CD4-positive, alpha-beta T cell treated with Interleukin-6 at 100 ng/mL for 8 hours (primary cell): ENCODE measurements at regions not wholly inside any gene's neighbourhood (a gene's known extent, or its start where the extent isn't known, plus 50 kb on each side); places are given as distances from the start of the nearest gene placed in this dataset.

ENCODE experiments used
- DNase-seq: peaks from one replicate; pipeline ENCODE4 v3.0.0-alpha.2; 2020; ENCODE audit warnings: mixed read lengths, low spot score

DNA sequence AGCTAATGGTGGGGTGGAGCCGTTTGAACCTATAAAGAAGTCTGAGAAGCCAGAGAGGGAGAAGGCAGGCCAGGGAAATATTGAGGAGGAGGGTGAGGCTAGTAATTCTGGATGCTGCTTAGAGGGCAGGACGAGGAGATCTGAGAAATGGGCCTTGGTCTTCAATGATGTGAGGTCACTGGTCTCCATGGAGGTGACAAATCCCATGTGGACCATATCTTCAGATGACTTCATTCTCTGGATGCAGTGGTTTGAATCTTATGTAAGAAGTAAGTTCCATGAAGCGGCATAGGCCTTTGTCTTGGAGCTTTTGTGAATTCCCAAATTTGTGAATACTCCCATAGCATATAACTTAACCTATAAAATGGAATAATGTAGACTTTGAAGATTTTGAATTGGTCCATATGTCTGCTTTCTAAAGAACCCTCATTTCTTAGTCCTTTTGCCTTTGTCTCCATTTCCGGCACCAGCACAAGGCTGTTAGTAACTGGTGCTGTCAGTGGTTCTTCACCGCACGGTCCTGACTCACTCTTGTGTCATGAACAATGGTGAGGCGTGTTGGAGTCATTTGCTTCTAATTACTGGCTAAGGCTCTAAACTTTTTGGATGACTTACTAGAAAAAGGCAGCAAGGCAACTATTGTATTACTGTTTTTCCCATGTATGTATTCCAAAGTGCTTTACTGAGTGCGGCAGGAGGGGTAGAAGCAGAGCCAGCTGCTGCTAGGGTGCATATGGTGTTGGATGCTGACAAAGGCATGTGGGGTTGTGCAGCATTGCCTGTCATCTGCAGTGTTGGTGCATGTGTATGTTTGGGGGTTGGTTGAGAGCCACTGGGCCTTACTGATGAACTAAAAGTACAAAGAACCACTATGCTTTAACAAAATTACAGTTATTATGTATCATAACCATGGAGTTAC is 279.3 kb upstream of the C2CD4B start:
- DNase-seq, result no peak

- DNase-seq, result no peak
Observed at GRCh38 chr15:62445244-62445643, 280.2 kb upstream of the C2CD4B start.

GRCh38 chr15:62446984-62447383 is 281.9 kb upstream of the C2CD4B start:
- no peak for DNase-seq

- no peak for DNase-seq
Observed at GRCh38 chr15:62447742-62448141, 282.7 kb upstream of the C2CD4B start.

DNA sequence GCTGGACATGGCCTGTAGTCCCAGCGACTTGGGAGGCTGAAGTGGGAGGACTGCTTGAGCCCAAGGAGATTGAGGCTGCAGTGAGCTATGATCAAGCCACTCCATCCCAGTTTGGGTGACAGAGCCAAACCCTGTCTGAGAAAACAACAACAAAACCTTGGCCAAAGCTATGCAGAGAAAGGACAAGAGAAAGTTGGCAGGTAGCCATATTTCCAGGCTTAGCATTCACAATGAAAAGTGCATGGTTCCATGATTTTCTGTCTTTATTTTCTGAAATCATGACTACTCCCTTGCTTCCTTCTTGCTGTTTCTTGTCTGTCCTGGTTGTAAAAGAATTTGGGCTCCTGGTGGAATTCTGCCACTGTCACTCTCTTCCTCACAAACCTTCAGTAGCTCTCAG is 284.6 kb upstream of the C2CD4B start:
- no peak for DNase-seq

DNA sequence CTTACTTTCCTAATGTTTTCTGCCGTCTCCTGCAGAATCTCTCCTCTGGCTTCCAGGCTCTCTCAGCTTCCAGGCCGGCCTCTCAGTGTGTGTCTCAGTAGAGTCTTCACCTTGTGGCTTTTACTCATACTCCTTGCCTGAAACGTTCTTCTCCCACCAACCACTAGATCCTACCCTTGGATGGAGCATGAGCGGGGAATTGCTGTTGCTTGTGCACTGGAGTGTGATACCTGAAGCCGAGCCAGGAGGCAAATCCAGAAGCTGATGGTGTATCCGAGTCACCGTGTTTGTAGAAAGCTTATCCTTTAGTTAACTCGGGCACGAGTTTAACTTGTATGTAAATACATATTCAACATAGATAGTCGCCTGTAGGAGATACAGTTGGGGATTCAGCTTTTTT is 285.0 kb upstream of the C2CD4B start:
- DNase-seq, result no peak

- DNase-seq, result no peak
Observed at GRCh38 chr15:62452026-62452425, 286.9 kb upstream of the C2CD4B start.

DNA sequence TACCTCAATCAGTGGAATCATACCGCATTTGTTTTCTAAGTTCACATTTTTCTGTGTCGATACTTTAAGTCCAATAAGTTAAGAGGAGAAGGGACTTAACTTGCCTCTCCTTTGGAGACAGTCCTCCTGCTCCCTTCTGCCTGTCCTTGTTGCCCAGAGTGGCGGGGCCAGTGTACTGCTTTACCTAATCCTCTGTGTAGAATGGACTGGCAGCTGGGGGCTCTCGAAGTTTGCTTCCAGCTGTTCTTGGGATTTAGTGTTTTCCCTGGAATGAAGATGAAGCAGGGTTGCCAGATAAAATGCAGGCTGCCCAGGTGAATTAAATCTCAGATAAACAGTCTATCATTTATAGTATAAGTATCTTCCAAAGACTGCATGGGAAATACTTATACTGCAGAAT is 287.6 kb upstream of the C2CD4B start:
- DNase-seq, result no peak

DNA sequence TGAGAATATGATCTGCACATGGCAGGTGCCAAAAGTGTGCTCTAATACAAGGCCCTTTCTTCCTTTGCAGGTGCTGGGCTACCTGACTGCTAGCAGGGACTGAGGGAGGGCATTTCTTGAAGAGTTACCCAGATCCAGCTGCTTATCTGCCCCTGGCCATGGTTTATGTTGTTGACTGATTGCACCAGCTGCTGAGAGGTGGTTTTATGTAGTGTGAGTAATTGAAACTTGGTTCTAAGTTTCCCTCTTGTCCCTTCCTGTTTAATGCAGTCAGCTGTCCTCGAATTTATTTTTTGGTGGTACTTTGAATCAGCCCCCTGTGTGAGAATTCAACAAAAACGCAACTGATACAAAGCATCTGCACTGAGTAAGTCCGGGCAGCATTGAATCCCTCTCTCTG is 288.3 kb upstream of the C2CD4B start:
- no peak for DNase-seq

GRCh38 chr15:62453981-62454380 is 288.9 kb upstream of the C2CD4B start:
- DNase-seq, result no peak

DNA sequence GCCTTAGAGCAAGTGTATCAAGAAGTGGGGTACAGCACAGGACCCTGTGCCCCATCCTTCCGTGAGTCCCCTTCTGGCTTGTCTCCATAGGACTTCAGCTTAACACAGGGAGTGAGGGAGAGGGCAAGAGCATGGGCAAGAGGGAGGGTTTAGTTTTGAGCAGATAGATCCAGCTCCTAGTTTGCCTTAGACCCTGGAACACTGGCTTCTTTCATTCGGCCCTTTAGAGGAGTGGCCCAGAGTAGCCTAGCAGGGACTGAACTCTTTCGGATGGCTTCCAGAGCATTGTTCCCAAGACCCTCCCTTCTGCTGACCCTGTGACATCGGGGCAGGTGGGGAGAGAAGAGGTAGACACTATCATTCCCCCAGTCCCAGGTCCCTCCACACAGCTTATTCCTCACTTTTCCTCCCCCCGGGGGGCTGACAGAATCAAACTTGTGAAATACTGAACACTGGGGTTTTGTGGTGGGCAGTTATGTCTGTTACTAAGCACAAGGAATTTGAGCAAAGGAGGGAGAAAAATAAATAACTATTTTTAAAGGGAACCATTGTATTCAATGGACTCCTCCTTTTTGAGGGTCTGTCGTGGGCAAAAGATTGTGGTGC is 289.6 kb upstream of the C2CD4B start:
- DNase-seq, result no peak

GRCh38 chr15:62455441-62455921 is 290.4 kb upstream of the C2CD4B start:
- no peak for DNase-seq

GRCh38 chr15:62456011-62456920 is 291.2 kb upstream of the C2CD4B start:
- DNase-seq, result no peak

DNA sequence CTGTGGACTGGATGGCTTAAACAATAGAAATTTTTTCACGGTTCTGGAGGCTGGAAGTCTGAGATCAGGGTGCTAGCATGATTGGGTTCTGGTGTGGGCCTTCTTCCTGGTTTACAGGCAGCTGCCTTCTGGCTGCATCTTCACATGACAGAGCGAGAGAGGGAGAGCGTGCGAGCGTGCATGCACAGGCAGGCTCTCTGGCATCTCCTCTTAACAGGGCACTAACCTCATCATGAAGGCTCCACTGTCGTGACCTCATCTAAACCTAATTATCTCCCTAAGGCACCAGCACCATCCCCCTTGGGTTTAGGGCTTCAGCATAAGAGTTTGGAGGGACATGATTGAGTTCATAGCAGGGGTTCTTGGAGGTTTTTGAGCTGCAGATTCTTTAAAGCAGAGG is 292.0 kb upstream of the C2CD4B start:
- DNase-seq, result no peak

GRCh38 chr15:62459875-62460274 is 294.8 kb upstream of the C2CD4B start:
- no peak for DNase-seq

DNA sequence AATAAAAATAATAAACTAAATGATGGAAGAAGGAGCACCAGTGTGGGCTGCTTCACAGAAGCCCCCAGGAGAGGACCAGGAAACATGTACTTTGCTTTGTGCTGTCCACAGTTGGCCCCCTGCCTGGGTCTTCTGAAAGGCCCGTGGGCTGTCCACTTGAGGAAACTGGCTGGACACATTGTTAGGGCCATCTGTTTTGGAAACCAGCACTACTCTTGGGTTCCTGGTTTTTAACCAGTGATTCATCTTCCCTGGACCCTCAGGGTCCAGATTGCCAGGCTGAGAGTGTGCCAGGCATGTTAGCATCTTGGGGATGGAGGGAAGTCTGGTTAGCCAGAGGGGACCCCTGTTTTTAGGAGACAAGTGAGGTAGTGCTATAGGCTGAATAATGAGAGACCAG is 297.2 kb upstream of the C2CD4B start:
- no peak for DNase-seq

GRCh38 chr15:62462721-62463120 is 297.6 kb upstream of the C2CD4B start:
- no peak for DNase-seq

GRCh38 chr15:62464705-62465104 is 299.6 kb upstream of the C2CD4B start:
- no peak for DNase-seq

- DNase-seq, result no peak
Observed at GRCh38 chr15:62465173-62465572, 300.1 kb upstream of the C2CD4B start.

DNA sequence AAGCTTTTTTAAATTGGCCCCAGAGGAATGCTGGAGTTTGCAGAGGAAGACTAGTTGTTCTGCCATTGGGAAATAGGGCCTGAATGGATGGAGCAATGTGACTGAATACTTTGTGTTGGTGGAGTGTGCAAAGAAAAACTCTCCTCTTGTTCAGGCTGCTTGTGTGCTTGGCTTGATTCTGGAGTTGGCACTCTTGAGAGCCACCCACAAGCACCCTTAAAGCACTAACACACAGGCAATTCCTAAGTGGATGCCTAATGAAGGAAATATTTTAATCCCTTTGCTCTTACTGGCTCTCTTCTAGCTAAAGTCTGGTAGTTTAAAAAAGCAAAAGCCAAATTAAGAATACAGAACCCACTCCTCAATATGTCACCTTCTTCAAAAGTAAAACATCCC is 304.4 kb upstream of the C2CD4B start:
- DNase-seq, result no peak

GRCh38 chr15:62469874-62470688 is 305.0 kb upstream of the C2CD4B start:
- DNase-seq, result no peak
